Activated CD8-positive, alpha-beta T cell treated with anti-CD3 and anti-CD28 coated beads for 36 hours (primary cell): ENCODE measurements at regions not wholly inside any gene's neighbourhood (a gene's known extent, or its start where the extent isn't known, plus 50 kb on each side); places are given as distances from the start of the nearest gene placed in this dataset.

ENCODE experiments used
- ATAC-seq: fragments of 200-7000 bp; cut with Tn5 transposase; one replicate; pipeline ENCODE4 v1.10.0; 2021; ENCODE audit warnings: mild to moderate bottlenecking, moderate library complexity
- CTCF ChIA-PET: fragments of 350-600 bp; sonication (Branson Sonifier 250); formaldehyde crosslinking; loops from one replicate; lab custom pipeline; 2021; ENCODE audit warnings: antibody characterized with exemption; lab: Charles Lee
- POLR2A ChIA-PET: fragments of 350-600 bp; sonication (Branson Sonifier 250); formaldehyde crosslinking; loops from one replicate; lab custom pipeline; 2021; ENCODE audit warnings: antibody characterized with exemption; lab: Charles Lee
- DNase-seq: peaks from one replicate; pipeline ENCODE4 v3.0.0-alpha.2; 2020
- H3K27ac Mint-ChIP-seq: one replicate; pipeline ENCODE4 v1.8.0; 2021; ENCODE audit warnings: mild to moderate bottlenecking, mixed read lengths
- H3K27me3 Mint-ChIP-seq: one replicate; pipeline ENCODE4 v1.8.0; 2021; ENCODE audit warnings: mixed read lengths
- H3K36me3 Mint-ChIP-seq: one replicate; pipeline ENCODE4 v1.8.0; 2021; ENCODE audit warnings: low read depth, mixed read lengths
- H3K4me1 Mint-ChIP-seq: one replicate; pipeline ENCODE4 v1.8.0; 2021; ENCODE audit warnings: low read depth, mixed read lengths
- H3K4me3 Mint-ChIP-seq: one replicate; pipeline ENCODE4 v1.8.0; 2021; ENCODE audit warnings: mild to moderate bottlenecking, moderate library complexity, mixed read lengths
- H3K9me3 Mint-ChIP-seq: one replicate; pipeline ENCODE4 v1.8.0; 2021; ENCODE audit warnings: mixed read lengths
- CTCF ChIP-seq: fragments of 200-600 bp; IDR thresholded peaks from one replicate; pipeline ENCODE4 v1.8.0; 2022; ENCODE audit warnings: antibody characterized with exemption, mild to moderate bottlenecking
- intact Hi-C: fragments of 100-400 bp; cut with micrococcal nuclease; formaldehyde crosslinking; loops from one replicate; pipeline ENCODE4 v1.10.0; 2022

GRCh38 chr9:78866207-78867132, 569.5 kb downstream of the PSAT1 start:
- intact Hi-C loops, result no loop called here
- ATAC-seq, result no peak
- H3K27me3 Mint-ChIP-seq, result no peaks in the 10 kb centered on the region
- POLR2A ChIA-PET, result no interaction called here
- no peak overlapping the region for H3K27ac Mint-ChIP-seq
- H3K36me3 Mint-ChIP-seq, result no peaks in the 10 kb centered on the region
- H3K4me3 Mint-ChIP-seq, result no peak overlapping the region
- H3K9me3 Mint-ChIP-seq, result no peaks in the 10 kb centered on the region
- TF ChIP-seq CTCF, result no peak
- CTCF ChIA-PET, result no interaction called here
- DNase-seq, result no peak
- no peaks in the 10 kb centered on the region for H3K4me1 Mint-ChIP-seq

DNA sequence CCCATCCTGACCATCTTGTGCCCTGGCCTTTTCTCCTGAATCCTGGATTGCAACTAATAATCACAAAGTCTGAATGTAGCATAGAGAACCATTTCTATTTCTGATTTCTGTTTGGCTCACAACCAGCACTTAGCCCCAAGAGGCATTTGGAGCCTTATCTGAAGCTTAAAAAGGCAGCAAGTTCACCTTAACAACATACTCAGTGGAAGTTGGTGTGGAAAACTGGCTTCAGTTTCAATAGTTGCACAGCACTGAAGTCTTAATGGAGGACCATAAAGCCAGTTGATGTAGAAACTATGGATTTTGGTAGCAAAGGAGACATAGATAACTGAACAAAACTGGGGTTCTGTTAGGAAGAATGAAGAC, 574.1 kb downstream of the PSAT1 start:
- ChIA-PET CTCF (no interaction called here), POLR2A (no interaction called here)
- H3K27me3 Mint-ChIP-seq, result no peaks in the 10 kb centered on the region
- H3K36me3 Mint-ChIP-seq, result no peaks in the 10 kb centered on the region
- no peaks in the 10 kb centered on the region for H3K4me1 Mint-ChIP-seq
- DNase-seq (no peak), ATAC-seq (no peak)
- no peak overlapping the region for H3K4me3 Mint-ChIP-seq
- TF ChIP-seq CTCF, result no peak
- H3K9me3 Mint-ChIP-seq, result peaks cover 1% of the 10 kb centered on the region
- H3K27ac Mint-ChIP-seq, result no peak overlapping the region
- intact Hi-C loops, result no loop called here

DNA sequence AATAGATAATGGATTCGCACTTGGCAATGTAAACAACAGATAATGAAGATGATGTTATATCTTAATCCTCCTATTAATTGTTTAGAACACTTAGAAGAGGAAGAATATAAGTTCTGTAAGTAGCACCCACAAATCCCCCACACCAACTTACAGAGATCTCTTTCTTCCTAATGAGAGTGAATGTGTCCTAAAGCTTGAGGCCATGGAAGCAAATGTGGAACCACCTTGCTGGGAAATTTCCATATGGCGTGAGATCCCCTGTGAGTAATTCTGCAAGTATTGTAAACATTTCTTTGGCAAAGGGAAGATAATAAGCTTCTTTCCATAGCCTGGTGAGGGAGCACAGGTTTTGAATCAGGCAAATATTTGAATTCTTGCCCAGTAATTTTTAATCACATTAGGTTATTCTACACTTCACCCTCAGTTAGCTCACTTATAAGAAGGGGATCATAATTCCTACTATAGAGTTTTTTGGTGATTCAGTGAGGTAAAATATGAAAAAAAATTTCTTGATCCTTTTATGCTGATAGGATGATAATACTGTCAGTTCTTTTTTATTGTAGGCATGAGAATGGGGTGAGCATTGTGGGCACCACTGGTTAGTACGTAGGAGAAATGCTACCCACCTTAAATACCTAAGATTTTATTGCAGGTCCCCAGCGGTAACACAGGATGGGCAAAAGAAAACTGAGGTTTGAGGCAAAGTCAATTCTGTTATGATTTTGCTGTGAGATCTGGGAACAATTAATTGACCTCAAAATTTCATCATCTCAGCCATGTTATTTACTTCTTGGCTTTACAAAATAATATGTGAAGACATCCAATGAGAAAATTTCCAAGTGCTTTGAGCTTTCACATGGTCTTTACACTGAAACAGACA, 574.8 kb downstream of the PSAT1 start:
- intact Hi-C loops, result no loop called here
- POLR2A ChIA-PET, result no interaction called here
- TF ChIP-seq CTCF, result no peak
- DNase-seq (no peak), ATAC-seq (no peak)
- Mint-ChIP-seq H3K27ac (no peak overlapping the region), H3K27me3 (no peaks in the 10 kb centered on the region), H3K36me3 (no peaks in the 10 kb centered on the region), H3K9me3 (peaks cover 1% of the 10 kb centered on the region), H3K4me1 (no peaks in the 10 kb centered on the region), H3K4me3 (no peak overlapping the region)
- CTCF ChIA-PET, result no interaction called here

- Mint-ChIP-seq H3K27ac (no peak overlapping the region), H3K9me3 (peaks cover 1% of the 10 kb centered on the region), H3K4me1 (no peaks in the 10 kb centered on the region), H3K27me3 (no peaks in the 10 kb centered on the region), H3K4me3 (no peak overlapping the region), H3K36me3 (no peaks in the 10 kb centered on the region)
- ATAC-seq (no peak), DNase-seq (no peak)
- no peak for TF ChIP-seq CTCF
- POLR2A ChIA-PET, result interaction anchor here (0.6 kb wide), 1 partner anchor 54 kb away, joined by 3 read pairs; no protein-coding TSS in a partner anchor
- CTCF ChIA-PET, result no interaction called here
- intact Hi-C loops, result no loop called here
Measured at GRCh38 chr9:78874061-78874460, 577.1 kb downstream of the PSAT1 start.
